ENCODE measurements at regions not wholly inside any gene's neighbourhood (a gene's known extent, or its start where the extent isn't known, plus 50 kb on each side); places are given as distances from the start of the nearest gene placed in this dataset.

GRCh38 chr18:43888598-43888997, 611.3 kb upstream of the SYT4 start:
- no peak for DNase-seq
- Histone ChIP-seq H3K27ac (ENCODE audit: low read depth, low read length) (no peak overlapping the region), H3K4me1 (ENCODE audit: control insufficient read depth, insufficient read depth, low read length) (peaks cover 4% of the 10 kb centered on the region), H3K36me3 (ENCODE audit: control insufficient read depth, insufficient read depth, low read length) (no peaks in the 10 kb centered on the region), H3K27me3 (ENCODE audit: control insufficient read depth, insufficient read depth, low read length, poor library complexity, severe bottlenecking) (no peaks in the 10 kb centered on the region), H3K9me3 (ENCODE audit: control insufficient read depth, low read length) (no peaks in the 10 kb centered on the region), H3K9ac (ENCODE audit: extremely low read depth, low read length, poor library complexity, severe bottlenecking) (no peak overlapping the region), H3K4me3 (ENCODE audit: low read length) (no peak overlapping the region)
- Mint-ChIP-seq H3K36me3 (ENCODE audit: low read depth) (no peaks in the 10 kb centered on the region), H3K4me1 (peaks cover 18% of the 10 kb centered on the region), H3K9me3 (peaks cover 3% of the 10 kb centered on the region), H3K27me3 (ENCODE audit: insufficient read depth) (no peaks in the 10 kb centered on the region), H3K27ac (no peak overlapping the region), H3K4me3 (no peak overlapping the region)
- no peak for TF ChIP-seq CTCF (conservative IDR thresholded peaks at IDR 0.05)
- 93 to 100% methylated on average over 1 to 2 of the region's 3 CpGs for WGBS, 2 experiments (ENCODE audit: insufficient coverage in 1 of 2, insufficient read length in 1 of 2)

GRCh38 chr18:43893001-43893637, 615.8 kb upstream of the SYT4 start:
- H3K4me1 ChIP-seq (ENCODE audit: control insufficient read depth, insufficient read depth, low read length), result no peaks in the 10 kb centered on the region
- WGBS, 2 experiments (ENCODE audit: insufficient coverage in 1 of 2, insufficient read length in 1 of 2), result 84 to 95% methylated on average over 3 to 5 of the region's 5 CpGs
- H3K36me3 ChIP-seq (ENCODE audit: control insufficient read depth, insufficient read depth, low read length), result no peaks in the 10 kb centered on the region
- H3K9ac ChIP-seq (ENCODE audit: extremely low read depth, low read length, poor library complexity, severe bottlenecking), result no peak overlapping the region
- H3K27ac ChIP-seq (ENCODE audit: low read depth, low read length), result no peak overlapping the region
- peaks cover 3% of the 10 kb centered on the region for H3K9me3 Mint-ChIP-seq
- TF ChIP-seq CTCF (conservative IDR thresholded peaks at IDR 0.05), result no peak
- no peak overlapping the region for H3K4me3 Mint-ChIP-seq
- no peaks in the 10 kb centered on the region for H3K36me3 Mint-ChIP-seq (ENCODE audit: low read depth)
- peaks cover 4% of the 10 kb centered on the region for H3K4me1 Mint-ChIP-seq
- no peak for DNase-seq
- H3K27ac Mint-ChIP-seq, result no peak overlapping the region
- no peaks in the 10 kb centered on the region for H3K9me3 ChIP-seq (ENCODE audit: control insufficient read depth, low read length)
- H3K4me3 ChIP-seq (ENCODE audit: low read length), result no peak overlapping the region
- H3K27me3 ChIP-seq (ENCODE audit: control insufficient read depth, insufficient read depth, low read length, poor library complexity, severe bottlenecking), result no peaks in the 10 kb centered on the region
- H3K27me3 Mint-ChIP-seq (ENCODE audit: insufficient read depth), result no peaks in the 10 kb centered on the region

GRCh38 chr18:43904209-43904837, 627.0 kb upstream of the SYT4 start:
- H3K36me3 ChIP-seq (ENCODE audit: control insufficient read depth, insufficient read depth, low read length), result no peaks in the 10 kb centered on the region
- Mint-ChIP-seq H3K9me3 (peaks cover 2% of the 10 kb centered on the region), H3K27ac (no peak overlapping the region), H3K36me3 (ENCODE audit: low read depth) (no peaks in the 10 kb centered on the region), H3K27me3 (ENCODE audit: insufficient read depth) (no peaks in the 10 kb centered on the region), H3K4me3 (no peak overlapping the region), H3K4me1 (no peaks in the 10 kb centered on the region)
- no peak overlapping the region for H3K9ac ChIP-seq (ENCODE audit: extremely low read depth, low read length, poor library complexity, severe bottlenecking)
- H3K9me3 ChIP-seq (ENCODE audit: control insufficient read depth, low read length), result no peaks in the 10 kb centered on the region
- H3K27me3 ChIP-seq (ENCODE audit: control insufficient read depth, insufficient read depth, low read length, poor library complexity, severe bottlenecking), result no peaks in the 10 kb centered on the region
- H3K27ac ChIP-seq (ENCODE audit: low read depth, low read length), result no peak overlapping the region
- 83 to 93% methylated on average over 1 of the region's 1 CpG for WGBS, 2 experiments (ENCODE audit: insufficient coverage in 1 of 2, insufficient read length in 1 of 2)
- no peak overlapping the region for H3K4me3 ChIP-seq (ENCODE audit: low read length)
- no peak for DNase-seq
- H3K4me1 ChIP-seq (ENCODE audit: control insufficient read depth, insufficient read depth, low read length), result no peaks in the 10 kb centered on the region
- TF ChIP-seq CTCF (conservative IDR thresholded peaks at IDR 0.05), result no peak

Measured in endodermal cell (in vitro differentiated cells).